Liver (tissue), 8 donors: ENCODE measurements at regions not wholly inside any gene's neighbourhood (a gene's known extent, or its start where the extent isn't known, plus 50 kb on each side); places are given as distances from the start of the nearest gene placed in this dataset.

ENCODE experiments used
- DNase-seq: peaks from one replicate; pipeline ENCODE4 v3.0.0-alpha.2; 2017; ENCODE audit warnings: low spot score
- H3K27ac ChIP-seq, 2 donors: one replicate each; pipeline ENCODE4 v1.7.0; 2013; ENCODE audit warnings: inconsistent platforms in 2 of 2, low read length in 2 of 2, control low read depth in 1 of 2, low read depth in 1 of 2, mild to moderate bottlenecking in 1 of 2
- H3K27me3 ChIP-seq, 4 donors: one replicate each; pipeline versions ENCODE4 v1.6.1 to v1.7.0; 2013; ENCODE audit warnings: low read length in 3 of 4, inconsistent platforms in 1 of 4, mild to moderate bottlenecking in 1 of 4, moderate library complexity in 1 of 4; ENCODE audit not compliant: control insufficient read depth in 4 of 4, insufficient read depth in 4 of 4
- H3K36me3 ChIP-seq, 4 donors: one replicate each; pipeline versions ENCODE4 v1.6.1 to v1.7.0; 2013; ENCODE audit warnings: low read length in 3 of 4, mild to moderate bottlenecking in 3 of 4, low read depth in 1 of 4, moderate library complexity in 1 of 4; ENCODE audit not compliant: control insufficient read depth in 4 of 4, insufficient read depth in 3 of 4
- H3K4me1 ChIP-seq, 4 donors: one replicate each; pipeline versions ENCODE4 v1.6.1 to v1.7.0; 2013; ENCODE audit warnings: low read length in 3 of 4, mild to moderate bottlenecking in 3 of 4, moderate library complexity in 1 of 4; ENCODE audit not compliant: control insufficient read depth in 4 of 4, insufficient read depth in 4 of 4
- H3K4me3 ChIP-seq, 3 donors: one replicate each; pipeline versions ENCODE4 v1.6.1 to v1.7.0; 2013; ENCODE audit warnings: low read length in 3 of 3, control low read depth in 1 of 3, low read depth in 1 of 3, mild to moderate bottlenecking in 1 of 3
- H3K9ac ChIP-seq, 2 donors: one replicate each; pipeline ENCODE4 v1.7.0; 2013; ENCODE audit warnings: low read length in 2 of 2, mild to moderate bottlenecking in 2 of 2, moderate library complexity in 2 of 2, control low read depth in 1 of 2, low read depth in 1 of 2
- H3K9me3 ChIP-seq, 4 donors: one replicate each; pipeline versions ENCODE4 v1.6.1 to v1.7.0; 2013; ENCODE audit warnings: low read length in 3 of 4; ENCODE audit not compliant: control insufficient read depth in 4 of 4
- EGR1 ChIP-seq, 2 donors: IDR thresholded peaks; 2 replicates each; pipeline ENCODE4 v1.6.1; 2016 to 2018; ENCODE audit warnings: antibody characterized with exemption in 2 of 2, low read depth in 2 of 2
- FOXA1 ChIP-seq: IDR thresholded peaks from 2 replicates; pipeline ENCODE4 v1.6.1; 2016; ENCODE audit warnings: antibody characterized with exemption
- FOXA2 ChIP-seq: IDR thresholded peaks from 2 replicates; pipeline ENCODE4 v1.6.1; 2016; ENCODE audit warnings: antibody characterized with exemption
- GABPA ChIP-seq, 2 donors: IDR thresholded peaks in 1 of 2; conservative IDR thresholded peaks in 1 of 2; 2 replicates each; pipeline ENCODE4 v1.6.1; 2016; ENCODE audit warnings: antibody characterized with exemption in 2 of 2, mild to moderate bottlenecking in 1 of 2, moderate library complexity in 1 of 2
- HNF4A ChIP-seq, 2 donors: conservative IDR thresholded peaks; 2 replicates each; pipeline ENCODE4 v1.6.1; 2016; ENCODE audit warnings: antibody characterized with exemption in 2 of 2, mild to moderate bottlenecking in 2 of 2
- HNF4G ChIP-seq: IDR thresholded peaks from 2 replicates; pipeline ENCODE4 v1.6.1; 2016; ENCODE audit warnings: antibody characterized with exemption
- JUND ChIP-seq, 2 donors: IDR thresholded peaks; 2 replicates each; pipeline ENCODE4 v1.6.1; 2016; ENCODE audit warnings: antibody characterized with exemption in 2 of 2
- NR2F2 ChIP-seq: IDR thresholded peaks from 2 replicates; pipeline ENCODE4 v1.6.1; 2016; ENCODE audit warnings: antibody characterized with exemption
- RAD21 ChIP-seq, 2 donors: IDR thresholded peaks; 2 replicates each; pipeline ENCODE4 v1.6.1; 2016; ENCODE audit warnings: antibody characterized with exemption in 2 of 2, mild to moderate bottlenecking in 2 of 2
- RXRA ChIP-seq, 2 donors: IDR thresholded peaks; 2 replicates each; pipeline ENCODE4 v1.6.1; 2017 to 2018; ENCODE audit warnings: antibody characterized with exemption in 2 of 2, mild to moderate bottlenecking in 1 of 2
- SP1 ChIP-seq: IDR thresholded peaks from 2 replicates; pipeline ENCODE4 v1.6.1; 2018; ENCODE audit warnings: antibody characterized with exemption, mild to moderate bottlenecking
- TAF1 ChIP-seq: conservative IDR thresholded peaks from 2 replicates; pipeline ENCODE4 v1.6.1; 2016; ENCODE audit warnings: antibody characterized with exemption, mild to moderate bottlenecking
- YY1 ChIP-seq: IDR thresholded peaks from 2 replicates; pipeline ENCODE4 v1.6.1; 2016; ENCODE audit warnings: antibody characterized with exemption, mild to moderate bottlenecking
- ZBTB33 ChIP-seq: IDR thresholded peaks from 2 replicates; pipeline ENCODE4 v1.6.1; 2016; ENCODE audit warnings: antibody characterized with exemption
- WGBS: extraction: QIAGEN DNeasy Blood & Tissue Kit; methylation state at CpG from one replicate; pipeline ENCODE4 v1.1.7; 2013; 5-methylcytosine and 5-hydroxymethylcytosine counted together
- TF ChIP-seq, protein P1 (sequence below): IDR thresholded peaks from 2 replicates; pipeline ENCODE4 v1.6.1; 2016; ENCODE audit warnings: antibody characterized with exemption
- TF ChIP-seq, protein P2 (sequence below): IDR thresholded peaks from 2 replicates; pipeline ENCODE4 v1.6.1; 2016; ENCODE audit warnings: antibody characterized with exemption, mild to moderate bottlenecking
- TF ChIP-seq, protein P3 (sequence below): fragments of 150-350 bp; IDR thresholded peaks from 2 replicates; pipeline ENCODE4 v1.5.1; 2017; ENCODE audit warnings: improper control_type of control experiment, low read depth, low read length; ENCODE audit not compliant: missing input control
- TF ChIP-seq, protein P4 (sequence below): IDR thresholded peaks from 2 replicates; pipeline ENCODE4 v1.6.1; 2016; ENCODE audit warnings: antibody characterized with exemption
- donor health status: healthy.
- donor health status: healthy.
- donor health status: healthy.
- donor health status: healthy.
- donor health status: healthy.

DNA sequence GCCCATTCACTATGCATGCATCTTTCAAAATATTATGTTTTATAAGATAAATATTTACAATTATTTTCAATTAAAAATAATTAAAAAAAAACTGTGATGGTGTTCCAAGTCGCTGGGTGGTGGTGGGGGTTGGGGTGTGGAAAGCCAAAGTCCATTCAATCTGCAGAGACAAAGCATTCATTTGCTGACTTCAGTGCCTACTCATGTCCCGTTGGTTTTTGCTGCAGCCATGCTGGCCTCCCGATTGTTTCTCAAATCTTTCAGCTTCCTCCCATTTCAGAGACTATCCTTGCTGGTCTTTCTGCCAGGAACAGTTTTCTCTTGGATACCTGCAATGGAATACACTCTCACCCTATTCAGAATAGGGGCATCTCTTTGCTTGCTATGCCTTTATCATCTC, 331.5 kb upstream of the NOVA1 start (continued):
- TF ChIP-seq TAF1 (no peak), RAD21 (IDR thresholded peaks at IDR 0.05) (no peak)

DNA sequence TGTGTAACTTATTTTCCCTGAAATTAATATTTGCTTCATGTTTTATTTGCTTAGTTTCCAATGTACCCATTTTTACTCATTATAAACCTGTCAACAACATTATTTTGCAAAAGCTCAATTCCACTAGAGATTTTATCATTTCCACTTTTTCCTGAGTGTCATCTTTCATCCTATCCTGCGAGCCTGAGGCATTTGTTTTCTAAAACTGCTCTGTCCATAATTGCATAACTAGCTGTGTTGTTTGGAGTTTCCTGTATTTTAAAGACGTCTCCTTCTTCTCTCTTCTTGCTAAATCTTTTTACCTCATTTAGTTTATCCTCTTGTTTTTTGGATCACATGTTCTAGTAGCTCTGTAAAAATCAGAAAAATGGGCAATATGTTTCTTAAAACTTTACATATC, 332.7 kb upstream of the NOVA1 start:
- no peak for DNase-seq
- no peak overlapping the region for H3K9ac ChIP-seq
- no peaks in the 10 kb centered on the region for H3K36me3 ChIP-seq
- no peaks in the 10 kb centered on the region for H3K4me1 ChIP-seq
- TF ChIP-seq, protein P1, sequence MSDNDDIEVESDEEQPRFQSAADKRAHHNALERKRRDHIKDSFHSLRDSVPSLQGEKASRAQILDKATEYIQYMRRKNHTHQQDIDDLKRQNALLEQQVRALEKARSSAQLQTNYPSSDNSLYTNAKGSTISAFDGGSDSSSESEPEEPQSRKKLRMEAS = no peak
- TF ChIP-seq TAF1 = no peak
- TF ChIP-seq SP1 = no peak
- no peak for TF ChIP-seq ZBTB33
- no peak for TF ChIP-seq GABPA (IDR thresholded peaks at IDR 0.05 in 1 of 2, conservative IDR thresholded peaks at IDR 0.05 in 1 of 2)
- TF ChIP-seq HNF4G = no peak
- no peak for TF ChIP-seq FOXA1
- TF ChIP-seq, protein P2, sequence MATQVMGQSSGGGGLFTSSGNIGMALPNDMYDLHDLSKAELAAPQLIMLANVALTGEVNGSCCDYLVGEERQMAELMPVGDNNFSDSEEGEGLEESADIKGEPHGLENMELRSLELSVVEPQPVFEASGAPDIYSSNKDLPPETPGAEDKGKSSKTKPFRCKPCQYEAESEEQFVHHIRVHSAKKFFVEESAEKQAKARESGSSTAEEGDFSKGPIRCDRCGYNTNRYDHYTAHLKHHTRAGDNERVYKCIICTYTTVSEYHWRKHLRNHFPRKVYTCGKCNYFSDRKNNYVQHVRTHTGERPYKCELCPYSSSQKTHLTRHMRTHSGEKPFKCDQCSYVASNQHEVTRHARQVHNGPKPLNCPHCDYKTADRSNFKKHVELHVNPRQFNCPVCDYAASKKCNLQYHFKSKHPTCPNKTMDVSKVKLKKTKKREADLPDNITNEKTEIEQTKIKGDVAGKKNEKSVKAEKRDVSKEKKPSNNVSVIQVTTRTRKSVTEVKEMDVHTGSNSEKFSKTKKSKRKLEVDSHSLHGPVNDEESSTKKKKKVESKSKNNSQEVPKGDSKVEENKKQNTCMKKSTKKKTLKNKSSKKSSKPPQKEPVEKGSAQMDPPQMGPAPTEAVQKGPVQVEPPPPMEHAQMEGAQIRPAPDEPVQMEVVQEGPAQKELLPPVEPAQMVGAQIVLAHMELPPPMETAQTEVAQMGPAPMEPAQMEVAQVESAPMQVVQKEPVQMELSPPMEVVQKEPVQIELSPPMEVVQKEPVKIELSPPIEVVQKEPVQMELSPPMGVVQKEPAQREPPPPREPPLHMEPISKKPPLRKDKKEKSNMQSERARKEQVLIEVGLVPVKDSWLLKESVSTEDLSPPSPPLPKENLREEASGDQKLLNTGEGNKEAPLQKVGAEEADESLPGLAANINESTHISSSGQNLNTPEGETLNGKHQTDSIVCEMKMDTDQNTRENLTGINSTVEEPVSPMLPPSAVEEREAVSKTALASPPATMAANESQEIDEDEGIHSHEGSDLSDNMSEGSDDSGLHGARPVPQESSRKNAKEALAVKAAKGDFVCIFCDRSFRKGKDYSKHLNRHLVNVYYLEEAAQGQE = no peak
- no peak for TF ChIP-seq JUND (IDR thresholded peaks at IDR 0.05)
- TF ChIP-seq, protein P3, sequence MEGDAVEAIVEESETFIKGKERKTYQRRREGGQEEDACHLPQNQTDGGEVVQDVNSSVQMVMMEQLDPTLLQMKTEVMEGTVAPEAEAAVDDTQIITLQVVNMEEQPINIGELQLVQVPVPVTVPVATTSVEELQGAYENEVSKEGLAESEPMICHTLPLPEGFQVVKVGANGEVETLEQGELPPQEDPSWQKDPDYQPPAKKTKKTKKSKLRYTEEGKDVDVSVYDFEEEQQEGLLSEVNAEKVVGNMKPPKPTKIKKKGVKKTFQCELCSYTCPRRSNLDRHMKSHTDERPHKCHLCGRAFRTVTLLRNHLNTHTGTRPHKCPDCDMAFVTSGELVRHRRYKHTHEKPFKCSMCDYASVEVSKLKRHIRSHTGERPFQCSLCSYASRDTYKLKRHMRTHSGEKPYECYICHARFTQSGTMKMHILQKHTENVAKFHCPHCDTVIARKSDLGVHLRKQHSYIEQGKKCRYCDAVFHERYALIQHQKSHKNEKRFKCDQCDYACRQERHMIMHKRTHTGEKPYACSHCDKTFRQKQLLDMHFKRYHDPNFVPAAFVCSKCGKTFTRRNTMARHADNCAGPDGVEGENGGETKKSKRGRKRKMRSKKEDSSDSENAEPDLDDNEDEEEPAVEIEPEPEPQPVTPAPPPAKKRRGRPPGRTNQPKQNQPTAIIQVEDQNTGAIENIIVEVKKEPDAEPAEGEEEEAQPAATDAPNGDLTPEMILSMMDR = no peak
- no peak for TF ChIP-seq RXRA (IDR thresholded peaks at IDR 0.05)
- no peak for TF ChIP-seq RAD21 (IDR thresholded peaks at IDR 0.05)
- no peak for TF ChIP-seq FOXA2
- TF ChIP-seq YY1 = no peak
- no peak for TF ChIP-seq EGR1 (IDR thresholded peaks at IDR 0.05; ENCODE audit: low read depth in 2 of 2)
- no peak for TF ChIP-seq NR2F2
- TF ChIP-seq, protein P4, sequence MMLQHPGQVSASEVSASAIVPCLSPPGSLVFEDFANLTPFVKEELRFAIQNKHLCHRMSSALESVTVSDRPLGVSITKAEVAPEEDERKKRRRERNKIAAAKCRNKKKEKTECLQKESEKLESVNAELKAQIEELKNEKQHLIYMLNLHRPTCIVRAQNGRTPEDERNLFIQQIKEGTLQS = no peak
- TF ChIP-seq HNF4A (conservative IDR thresholded peaks at IDR 0.05) = no peak
- no peak overlapping the region for H3K27ac ChIP-seq
- H3K4me3 ChIP-seq = no peak overlapping the region
- WGBS = 31% methylated on average over 2 of the region's 2 CpGs
- H3K9me3 ChIP-seq = no peaks in the 10 kb centered on the region
- H3K27me3 ChIP-seq = no peaks in the 10 kb centered on the region
